HG03460 (cell line): ENCODE measurements at regions not wholly inside any gene's neighbourhood (a gene's known extent, or its start where the extent isn't known, plus 50 kb on each side); places are given as distances from the start of the nearest gene placed in this dataset.
"Not testable (repeated sequence)": the region's sequence is repeated elsewhere in the genome, so short reads cannot be mapped to it uniquely, and the experiment has no call there.

ENCODE experiments used
- ATAC-seq: cut with Tn5 transposase; IDR thresholded peaks from one replicate; pipeline ENCODE4 v1.9.1; 2021; ENCODE audit not compliant: unreplicated experiment

GRCh38 chr6:130494729-130495128, 128.9 kb downstream of the TMEM200A start:
- ATAC-seq, result no peak

GRCh38 chr6:130500693-130501092, 134.9 kb downstream of the TMEM200A start:
- ATAC-seq, result no peak

- ATAC-seq, result no peak
Measured at GRCh38 chr6:130503146-130503545, 137.3 kb downstream of the TMEM200A start.

GRCh38 chr6:130505808-130506598, 140.2 kb downstream of the TMEM200A start:
- ATAC-seq, result no peak

GRCh38 chr6:130507005-130507665, 141.3 kb downstream of the TMEM200A start:
- ATAC-seq, result not testable (repeated sequence)

- no peak for ATAC-seq
Measured at GRCh38 chr6:130507666-130508028, 141.8 kb downstream of the TMEM200A start.

- ATAC-seq, result peak; percentile 61
Measured at GRCh38 chr6:130513770-130514169, 148.0 kb downstream of the TMEM200A start.

- ATAC-seq, result no peak
Measured at GRCh38 chr6:130514712-130515111, 148.9 kb downstream of the TMEM200A start.

GRCh38 chr6:130515306-130515705, 149.5 kb downstream of the TMEM200A start:
- no peak for ATAC-seq

GRCh38 chr6:130516604-130517003, 150.8 kb downstream of the TMEM200A start:
- no peak for ATAC-seq

GRCh38 chr6:130517444-130517931, 151.7 kb downstream of the TMEM200A start:
- ATAC-seq, result peak; percentile 74

GRCh38 chr6:130518588-130518987, 152.8 kb downstream of the TMEM200A start:
- no peak for ATAC-seq

- no peak for ATAC-seq
Measured at GRCh38 chr6:130520221-130520620, 154.4 kb downstream of the TMEM200A start.

GRCh38 chr6:130520801-130521200, 155.0 kb downstream of the TMEM200A start:
- ATAC-seq, result no peak

- no peak for ATAC-seq
Measured at GRCh38 chr6:130524552-130524951, 158.7 kb downstream of the TMEM200A start.

- ATAC-seq, result peak; percentile 61
Measured at GRCh38 chr6:130525408-130525807, 159.6 kb downstream of the TMEM200A start.

- ATAC-seq, result no peak
Measured at GRCh38 chr6:130526466-130526865, 160.6 kb downstream of the TMEM200A start.

- no peak for ATAC-seq
Measured at GRCh38 chr6:130527173-130527572, 161.4 kb downstream of the TMEM200A start.

GRCh38 chr6:130529569-130530149, 163.8 kb downstream of the TMEM200A start:
- no peak for ATAC-seq

GRCh38 chr6:130534627-130535026, 168.8 kb downstream of the TMEM200A start:
- ATAC-seq, result no peak

- no peak for ATAC-seq
Measured at GRCh38 chr6:130535242-130535641, 169.4 kb downstream of the TMEM200A start.

GRCh38 chr6:130537447-130537846, 171.6 kb downstream of the TMEM200A start:
- ATAC-seq, result no peak
